ENCODE measurements at regions not wholly inside any gene's neighbourhood (a gene's known extent, or its start where the extent isn't known, plus 50 kb on each side); places are given as distances from the start of the nearest gene placed in this dataset.

GRCh38 chr18:46257366-46257765, 153.2 kb downstream of the HAUS1 start:
- TF ChIP-seq, protein P1, sequence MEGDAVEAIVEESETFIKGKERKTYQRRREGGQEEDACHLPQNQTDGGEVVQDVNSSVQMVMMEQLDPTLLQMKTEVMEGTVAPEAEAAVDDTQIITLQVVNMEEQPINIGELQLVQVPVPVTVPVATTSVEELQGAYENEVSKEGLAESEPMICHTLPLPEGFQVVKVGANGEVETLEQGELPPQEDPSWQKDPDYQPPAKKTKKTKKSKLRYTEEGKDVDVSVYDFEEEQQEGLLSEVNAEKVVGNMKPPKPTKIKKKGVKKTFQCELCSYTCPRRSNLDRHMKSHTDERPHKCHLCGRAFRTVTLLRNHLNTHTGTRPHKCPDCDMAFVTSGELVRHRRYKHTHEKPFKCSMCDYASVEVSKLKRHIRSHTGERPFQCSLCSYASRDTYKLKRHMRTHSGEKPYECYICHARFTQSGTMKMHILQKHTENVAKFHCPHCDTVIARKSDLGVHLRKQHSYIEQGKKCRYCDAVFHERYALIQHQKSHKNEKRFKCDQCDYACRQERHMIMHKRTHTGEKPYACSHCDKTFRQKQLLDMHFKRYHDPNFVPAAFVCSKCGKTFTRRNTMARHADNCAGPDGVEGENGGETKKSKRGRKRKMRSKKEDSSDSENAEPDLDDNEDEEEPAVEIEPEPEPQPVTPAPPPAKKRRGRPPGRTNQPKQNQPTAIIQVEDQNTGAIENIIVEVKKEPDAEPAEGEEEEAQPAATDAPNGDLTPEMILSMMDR (IDR thresholded peaks at IDR 0.05) = no peak
- no peak for TF ChIP-seq EZH2 (IDR thresholded peaks at IDR 0.05; ENCODE audit: borderline replicate concordance, insufficient read depth, low read depth, low read length, poor library complexity, severe bottlenecking)

All from B cell (primary cell).